ENCODE measurements at regions not wholly inside any gene's neighbourhood (a gene's known extent, or its start where the extent isn't known, plus 50 kb on each side); places are given as distances from the start of the nearest gene placed in this dataset.

DNA sequence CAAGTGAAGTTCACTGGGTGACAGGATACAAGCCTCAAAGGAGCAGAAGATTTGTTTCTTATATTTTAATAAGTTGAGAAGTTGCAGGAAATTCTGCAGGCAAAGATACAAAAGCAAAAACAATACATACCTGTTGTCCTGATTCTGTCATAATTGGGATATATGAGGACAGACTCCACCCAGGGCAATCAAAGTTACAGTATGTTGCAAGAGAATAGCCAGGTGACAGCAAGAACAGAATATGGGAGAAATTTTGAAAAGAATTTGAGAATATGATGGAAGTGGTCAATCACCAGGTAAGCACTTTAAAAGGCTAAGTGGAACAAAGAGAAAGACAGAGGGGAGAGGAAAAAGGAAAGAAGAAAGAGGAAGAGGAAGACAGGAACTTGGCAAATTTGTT is 607.6 kb upstream of the ADGRL4 start:
- H2AFZ ChIP-seq (ENCODE audit: low read length) = no peak overlapping the region
- H3K4me2 ChIP-seq (ENCODE audit: low read length) = no peak overlapping the region
- H3K27ac ChIP-seq (ENCODE audit: low read depth, low read length, poor library complexity, severe bottlenecking) = no peak overlapping the region
- peaks cover 5% of the 10 kb centered on the region for H3K4me1 ChIP-seq (ENCODE audit: insufficient read depth, low read length, severe bottlenecking)
- no peaks in the 10 kb centered on the region for H3F3A ChIP-seq (ENCODE audit: insufficient read depth, low read length)
- H3K79me2 ChIP-seq (ENCODE audit: insufficient read depth, low read length) = no peaks in the 10 kb centered on the region
- H3K9me2 ChIP-seq (ENCODE audit: low read depth, low read length) = no peaks in the 10 kb centered on the region
- H3K36me3 ChIP-seq (ENCODE audit: insufficient read depth, low read length) = no peaks in the 10 kb centered on the region
- H3K9ac ChIP-seq (ENCODE audit: low read length) = no peak overlapping the region
- no peaks in the 10 kb centered on the region for H4K20me1 ChIP-seq (ENCODE audit: insufficient read depth, low read length)
- TF ChIP-seq, protein P1, sequence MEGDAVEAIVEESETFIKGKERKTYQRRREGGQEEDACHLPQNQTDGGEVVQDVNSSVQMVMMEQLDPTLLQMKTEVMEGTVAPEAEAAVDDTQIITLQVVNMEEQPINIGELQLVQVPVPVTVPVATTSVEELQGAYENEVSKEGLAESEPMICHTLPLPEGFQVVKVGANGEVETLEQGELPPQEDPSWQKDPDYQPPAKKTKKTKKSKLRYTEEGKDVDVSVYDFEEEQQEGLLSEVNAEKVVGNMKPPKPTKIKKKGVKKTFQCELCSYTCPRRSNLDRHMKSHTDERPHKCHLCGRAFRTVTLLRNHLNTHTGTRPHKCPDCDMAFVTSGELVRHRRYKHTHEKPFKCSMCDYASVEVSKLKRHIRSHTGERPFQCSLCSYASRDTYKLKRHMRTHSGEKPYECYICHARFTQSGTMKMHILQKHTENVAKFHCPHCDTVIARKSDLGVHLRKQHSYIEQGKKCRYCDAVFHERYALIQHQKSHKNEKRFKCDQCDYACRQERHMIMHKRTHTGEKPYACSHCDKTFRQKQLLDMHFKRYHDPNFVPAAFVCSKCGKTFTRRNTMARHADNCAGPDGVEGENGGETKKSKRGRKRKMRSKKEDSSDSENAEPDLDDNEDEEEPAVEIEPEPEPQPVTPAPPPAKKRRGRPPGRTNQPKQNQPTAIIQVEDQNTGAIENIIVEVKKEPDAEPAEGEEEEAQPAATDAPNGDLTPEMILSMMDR (IDR thresholded peaks at IDR 0.05; ENCODE audit: low read length) = no peak
- TF ChIP-seq EZH2 (IDR thresholded peaks at IDR 0.05; ENCODE audit: borderline replicate concordance, low read length) = no peak
- H3K4me3 ChIP-seq (ENCODE audit: low read depth, low read length, poor library complexity, severe bottlenecking) = no peak overlapping the region
- H3K9me3 ChIP-seq (ENCODE audit: low read length) = no peaks in the 10 kb centered on the region
- no peaks in the 10 kb centered on the region for H3K27me3 ChIP-seq (ENCODE audit: insufficient read depth, low read length)

DNA sequence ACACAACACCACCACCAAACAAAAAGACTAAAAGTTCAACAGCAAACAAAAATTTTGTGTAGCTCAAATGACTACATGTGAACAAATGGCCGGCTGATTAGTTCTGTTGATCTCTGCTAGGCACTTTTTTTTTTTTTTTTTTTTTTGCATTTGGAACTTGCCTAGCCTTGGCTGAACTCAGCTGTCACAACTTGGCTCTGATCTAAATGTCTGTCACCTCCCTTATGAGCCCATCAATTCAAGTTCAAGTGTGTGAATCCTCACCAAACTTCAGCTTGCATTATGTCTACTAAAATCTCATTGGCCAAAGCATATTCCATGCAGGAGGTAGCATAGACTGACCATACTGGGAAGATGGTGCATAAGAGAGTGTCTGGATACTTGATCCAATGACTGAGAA is 606.5 kb upstream of the ADGRL4 start:
- no peaks in the 10 kb centered on the region for H4K20me1 ChIP-seq (ENCODE audit: insufficient read depth, low read length)
- no peaks in the 10 kb centered on the region for H3F3A ChIP-seq (ENCODE audit: insufficient read depth, low read length)
- peaks cover 5% of the 10 kb centered on the region for H3K4me1 ChIP-seq (ENCODE audit: insufficient read depth, low read length, severe bottlenecking)
- H3K79me2 ChIP-seq (ENCODE audit: insufficient read depth, low read length) = no peaks in the 10 kb centered on the region
- no peak overlapping the region for H3K4me2 ChIP-seq (ENCODE audit: low read length)
- H3K27ac ChIP-seq (ENCODE audit: low read depth, low read length, poor library complexity, severe bottlenecking) = no peak overlapping the region
- no peak overlapping the region for H2AFZ ChIP-seq (ENCODE audit: low read length)
- H3K9ac ChIP-seq (ENCODE audit: low read length) = no peak overlapping the region
- H3K4me3 ChIP-seq (ENCODE audit: low read depth, low read length, poor library complexity, severe bottlenecking) = no peak overlapping the region
- H3K9me2 ChIP-seq (ENCODE audit: low read depth, low read length) = no peaks in the 10 kb centered on the region
- no peaks in the 10 kb centered on the region for H3K27me3 ChIP-seq (ENCODE audit: insufficient read depth, low read length)
- TF ChIP-seq, protein P1 (IDR thresholded peaks at IDR 0.05; ENCODE audit: low read length) = no peak
- TF ChIP-seq EZH2 (IDR thresholded peaks at IDR 0.05; ENCODE audit: borderline replicate concordance, low read length) = no peak
- H3K9me3 ChIP-seq (ENCODE audit: low read length) = no peaks in the 10 kb centered on the region
- no peaks in the 10 kb centered on the region for H3K36me3 ChIP-seq (ENCODE audit: insufficient read depth, low read length)

DNA sequence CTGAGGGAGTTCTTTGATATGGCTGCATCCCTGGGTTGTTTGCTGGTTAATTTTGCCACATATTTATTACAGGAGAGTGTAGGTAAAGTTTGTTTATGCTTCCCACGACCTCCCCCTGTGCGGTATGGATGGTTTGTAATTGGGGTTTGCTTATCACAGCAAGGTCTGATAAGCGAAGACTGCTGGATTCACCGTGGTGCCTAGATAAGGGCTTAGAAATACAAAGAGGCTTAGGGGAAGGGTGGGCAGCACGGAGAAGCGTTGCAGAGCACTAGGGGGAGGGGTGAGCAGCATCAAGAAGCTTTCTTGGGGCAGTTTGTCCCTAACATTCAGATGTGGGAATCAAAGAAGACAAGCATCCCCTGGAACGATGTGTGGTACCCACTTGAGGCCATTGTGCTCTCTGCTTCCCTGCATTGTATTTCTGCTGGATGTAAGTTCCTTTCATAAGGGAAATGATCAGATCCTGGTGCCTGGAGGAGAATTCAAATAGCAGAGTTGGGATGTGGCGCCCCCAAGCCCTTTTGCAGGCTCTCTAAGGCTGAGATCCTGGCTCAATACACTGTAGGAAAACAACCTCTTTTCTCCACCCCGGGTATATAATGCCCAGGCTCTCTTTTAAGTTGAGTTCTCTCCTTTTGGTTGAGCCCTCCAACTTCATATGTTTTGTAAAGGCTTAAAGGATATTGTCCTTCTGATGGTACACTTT is 598.1 kb upstream of the ADGRL4 start:
- Histone ChIP-seq H3K9me2 (ENCODE audit: low read depth, low read length) (no peaks in the 10 kb centered on the region), H3K4me2 (ENCODE audit: low read length) (no peak overlapping the region), H3F3A (ENCODE audit: insufficient read depth, low read length) (no peaks in the 10 kb centered on the region), H3K9ac (ENCODE audit: low read length) (no peak overlapping the region), H3K9me3 (ENCODE audit: low read length) (no peaks in the 10 kb centered on the region), H3K4me1 (ENCODE audit: insufficient read depth, low read length, severe bottlenecking) (no peaks in the 10 kb centered on the region), H3K27me3 (ENCODE audit: insufficient read depth, low read length) (no peaks in the 10 kb centered on the region), H3K79me2 (ENCODE audit: insufficient read depth, low read length) (no peaks in the 10 kb centered on the region), H3K27ac (ENCODE audit: low read depth, low read length, poor library complexity, severe bottlenecking) (no peak overlapping the region), H2AFZ (ENCODE audit: low read length) (no peak overlapping the region), H4K20me1 (ENCODE audit: insufficient read depth, low read length) (no peaks in the 10 kb centered on the region), H3K4me3 (ENCODE audit: low read depth, low read length, poor library complexity, severe bottlenecking) (no peak overlapping the region), H3K36me3 (ENCODE audit: insufficient read depth, low read length) (no peaks in the 10 kb centered on the region)
- TF ChIP-seq EZH2 (IDR thresholded peaks at IDR 0.05; ENCODE audit: borderline replicate concordance, low read length) = no peak
- TF ChIP-seq, protein P1 (IDR thresholded peaks at IDR 0.05; ENCODE audit: low read length) = no peak
